GM23248 (cell line): ENCODE measurements at regions not wholly inside any gene's neighbourhood (a gene's known extent, or its start where the extent isn't known, plus 50 kb on each side); places are given as distances from the start of the nearest gene placed in this dataset.

Experiments
- EZH2 ChIP-seq: fragments of 200-600 bp; sonication (generic); IDR thresholded peaks from 2 replicates; pipeline ENCODE4 v1.6.1; 2018; ENCODE audit warnings: antibody characterized with exemption, mild to moderate bottlenecking; ENCODE audit not compliant: insufficient read depth, poor library complexity, severe bottlenecking
- EZH2phosphoT487 ChIP-seq: fragments of 200-600 bp; sonication (generic); IDR thresholded peaks from 2 replicates; pipeline ENCODE4 v1.6.1; 2018; ENCODE audit warnings: antibody characterized with exemption, moderate library complexity, mild to moderate bottlenecking, low read depth; ENCODE audit not compliant: insufficient read depth

DNA sequence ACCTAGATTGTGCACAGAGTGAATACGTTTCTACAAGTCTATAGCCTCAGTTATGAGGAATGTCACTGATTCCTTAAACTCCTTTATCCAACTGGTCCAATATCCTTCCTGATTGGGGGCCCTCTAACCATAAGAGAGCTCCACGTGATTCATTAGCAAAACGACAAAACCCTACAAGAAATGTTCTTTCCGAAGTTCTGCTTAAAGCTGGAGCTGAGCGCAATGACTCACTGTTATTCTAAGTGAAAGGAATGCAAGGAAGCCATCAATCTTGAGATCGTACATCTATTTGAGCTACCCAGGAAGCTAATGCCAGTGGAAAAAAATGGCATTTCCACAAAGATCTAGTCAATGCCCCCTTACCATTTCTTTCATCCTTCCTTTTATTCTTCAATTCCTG lies 354.9 kb upstream of the CDH20 start:
- no peak for TF ChIP-seq EZH2phosphoT487
- no peak for TF ChIP-seq EZH2
